Activated naive CD4-positive, alpha-beta T cell treated with anti-CD3 and anti-CD28 coated beads for 36 hours (primary cell): ENCODE measurements at regions not wholly inside any gene's neighbourhood (a gene's known extent, or its start where the extent isn't known, plus 50 kb on each side); places are given as distances from the start of the nearest gene placed in this dataset.

Experiments used
- CTCF ChIA-PET: fragments of 350-600 bp; sonication (Branson Sonifier 250); formaldehyde crosslinking; loops from one replicate; lab custom pipeline; 2021; ENCODE audit warnings: antibody characterized with exemption; lab: Charles Lee
- DNase-seq: peaks from one replicate; pipeline ENCODE4 v3.0.0-alpha.2; 2020
- H3K27ac Mint-ChIP-seq: one replicate; pipeline ENCODE4 v1.8.0; 2021; ENCODE audit warnings: mild to moderate bottlenecking, mixed read lengths
- H3K27me3 Mint-ChIP-seq: one replicate; pipeline ENCODE4 v1.8.0; 2021; ENCODE audit warnings: low read depth, mixed read lengths
- H3K36me3 Mint-ChIP-seq: one replicate; pipeline ENCODE4 v1.8.0; 2021; ENCODE audit warnings: low read depth, mixed read lengths
- H3K4me1 Mint-ChIP-seq: one replicate; pipeline ENCODE4 v1.8.0; 2021; ENCODE audit warnings: low read depth, mixed read lengths
- H3K4me3 Mint-ChIP-seq: one replicate; pipeline ENCODE4 v1.8.0; 2021; ENCODE audit warnings: mild to moderate bottlenecking, moderate library complexity, mixed read lengths
- H3K9me3 Mint-ChIP-seq: one replicate; pipeline ENCODE4 v1.8.0; 2021; ENCODE audit warnings: mixed read lengths
- intact Hi-C: fragments of 100-400 bp; cut with micrococcal nuclease; formaldehyde crosslinking; loops from one replicate; pipeline ENCODE4 v1.15.1; 2023

- Mint-ChIP-seq H3K27me3 (no peaks in the 10 kb centered on the region), H3K4me3 (no peak overlapping the region), H3K27ac (no peak overlapping the region), H3K9me3 (no peaks in the 10 kb centered on the region), H3K36me3 (no peaks in the 10 kb centered on the region), H3K4me1 (no peaks in the 10 kb centered on the region)
- intact Hi-C loops = no loop called here
- CTCF ChIA-PET = no interaction called here
- no peak for DNase-seq
These were observed 200.5 kb downstream of the PABPC4L start for GRCh38 chr4:134001057-134001456.

GRCh38 chr4:133997436-133997835, 204.2 kb downstream of the PABPC4L start:
- no peaks in the 10 kb centered on the region for H3K36me3 Mint-ChIP-seq
- no peaks in the 10 kb centered on the region for H3K4me1 Mint-ChIP-seq
- no peaks in the 10 kb centered on the region for H3K27me3 Mint-ChIP-seq
- peaks cover 4% of the 10 kb centered on the region for H3K9me3 Mint-ChIP-seq
- intact Hi-C loops = no loop called here
- H3K4me3 Mint-ChIP-seq = no peak overlapping the region
- no peak overlapping the region for H3K27ac Mint-ChIP-seq
- no peak for DNase-seq
- CTCF ChIA-PET = no interaction called here

GRCh38 chr4:133996431-133997121, 205.0 kb downstream of the PABPC4L start:
- H3K27ac Mint-ChIP-seq = no peak overlapping the region
- no peak overlapping the region for H3K4me3 Mint-ChIP-seq
- DNase-seq = no peak
- intact Hi-C loops = no loop called here
- no peaks in the 10 kb centered on the region for H3K36me3 Mint-ChIP-seq
- no peaks in the 10 kb centered on the region for H3K4me1 Mint-ChIP-seq
- CTCF ChIA-PET = no interaction called here
- no peaks in the 10 kb centered on the region for H3K27me3 Mint-ChIP-seq
- H3K9me3 Mint-ChIP-seq = peaks cover 4% of the 10 kb centered on the region

- CTCF ChIA-PET = no interaction called here
- Mint-ChIP-seq H3K4me3 (no peak overlapping the region), H3K4me1 (no peaks in the 10 kb centered on the region), H3K36me3 (no peaks in the 10 kb centered on the region), H3K9me3 (peaks cover 12% of the 10 kb centered on the region), H3K27ac (no peak overlapping the region), H3K27me3 (no peaks in the 10 kb centered on the region)
- DNase-seq = no peak
- intact Hi-C loops = no loop called here
These were observed 206.2 kb downstream of the PABPC4L start for GRCh38 chr4:133995243-133995960.

GRCh38 chr4:133982533-133983224, 218.9 kb downstream of the PABPC4L start:
- no peaks in the 10 kb centered on the region for H3K36me3 Mint-ChIP-seq
- no peaks in the 10 kb centered on the region for H3K4me1 Mint-ChIP-seq
- no peaks in the 10 kb centered on the region for H3K27me3 Mint-ChIP-seq
- H3K4me3 Mint-ChIP-seq = no peak overlapping the region
- no peak for DNase-seq
- H3K9me3 Mint-ChIP-seq = peaks cover 3% of the 10 kb centered on the region
- intact Hi-C loops = no loop called here
- H3K27ac Mint-ChIP-seq = no peak overlapping the region
- CTCF ChIA-PET = no interaction called here

- intact Hi-C loops = no loop called here
- no peaks in the 10 kb centered on the region for H3K36me3 Mint-ChIP-seq
- CTCF ChIA-PET = no interaction called here
- H3K9me3 Mint-ChIP-seq = peaks cover 2% of the 10 kb centered on the region
- no peak overlapping the region for H3K4me3 Mint-ChIP-seq
- no peak overlapping the region for H3K27ac Mint-ChIP-seq
- no peaks in the 10 kb centered on the region for H3K27me3 Mint-ChIP-seq
- no peaks in the 10 kb centered on the region for H3K4me1 Mint-ChIP-seq
- no peak for DNase-seq
These were observed 220.3 kb downstream of the PABPC4L start for GRCh38 chr4:133981327-133981726.

- no peaks in the 10 kb centered on the region for H3K27me3 Mint-ChIP-seq
- no peak overlapping the region for H3K27ac Mint-ChIP-seq
- CTCF ChIA-PET = no interaction called here
- no peak for DNase-seq
- peaks cover 9% of the 10 kb centered on the region for H3K9me3 Mint-ChIP-seq
- intact Hi-C loops = no loop called here
- H3K4me3 Mint-ChIP-seq = no peak overlapping the region
- no peaks in the 10 kb centered on the region for H3K4me1 Mint-ChIP-seq
- H3K36me3 Mint-ChIP-seq = no peaks in the 10 kb centered on the region
These were observed 229.0 kb downstream of the PABPC4L start for GRCh38 chr4:133972586-133972985.

- Mint-ChIP-seq H3K9me3 (peaks cover 14% of the 10 kb centered on the region), H3K27me3 (no peaks in the 10 kb centered on the region), H3K4me1 (no peaks in the 10 kb centered on the region), H3K36me3 (no peaks in the 10 kb centered on the region), H3K27ac (no peak overlapping the region), H3K4me3 (no peak overlapping the region)
- CTCF ChIA-PET = no interaction called here
- DNase-seq = no peak
- intact Hi-C loops = no loop called here
These were observed 232.3 kb downstream of the PABPC4L start for GRCh38 chr4:133969202-133969848.

GRCh38 chr4:133968174-133968573, 233.4 kb downstream of the PABPC4L start:
- peaks cover 14% of the 10 kb centered on the region for H3K9me3 Mint-ChIP-seq
- CTCF ChIA-PET = interaction anchor here (0.7 kb wide), 1 partner anchor 59 kb away, joined by 4 read pairs; no protein-coding TSS in a partner anchor
- DNase-seq = no peak
- H3K27ac Mint-ChIP-seq = no peak overlapping the region
- intact Hi-C loops = no loop called here
- H3K36me3 Mint-ChIP-seq = no peaks in the 10 kb centered on the region
- H3K27me3 Mint-ChIP-seq = no peaks in the 10 kb centered on the region
- H3K4me1 Mint-ChIP-seq = no peaks in the 10 kb centered on the region
- no peak overlapping the region for H3K4me3 Mint-ChIP-seq

- Mint-ChIP-seq H3K4me1 (no peaks in the 10 kb centered on the region), H3K4me3 (no peak overlapping the region), H3K27me3 (no peaks in the 10 kb centered on the region), H3K36me3 (no peaks in the 10 kb centered on the region), H3K9me3 (peaks cover 12% of the 10 kb centered on the region), H3K27ac (no peak overlapping the region)
- DNase-seq = no peak
- CTCF ChIA-PET = no interaction called here
- intact Hi-C loops = no loop called here
These were observed 240.6 kb downstream of the PABPC4L start for GRCh38 chr4:133960975-133961374.

GRCh38 chr4:133943081-133943480, 258.5 kb downstream of the PABPC4L start:
- CTCF ChIA-PET = no interaction called here
- H3K9me3 Mint-ChIP-seq = peaks cover 8% of the 10 kb centered on the region
- intact Hi-C loops = no loop called here
- DNase-seq = no peak
- no peaks in the 10 kb centered on the region for H3K4me1 Mint-ChIP-seq
- H3K4me3 Mint-ChIP-seq = no peak overlapping the region
- no peak overlapping the region for H3K27ac Mint-ChIP-seq
- H3K27me3 Mint-ChIP-seq = no peaks in the 10 kb centered on the region
- H3K36me3 Mint-ChIP-seq = no peaks in the 10 kb centered on the region

- DNase-seq = no peak
- no peaks in the 10 kb centered on the region for H3K27me3 Mint-ChIP-seq
- H3K9me3 Mint-ChIP-seq = peaks cover 7% of the 10 kb centered on the region
- H3K4me1 Mint-ChIP-seq = no peaks in the 10 kb centered on the region
- intact Hi-C loops = no loop called here
- CTCF ChIA-PET = no interaction called here
- H3K4me3 Mint-ChIP-seq = no peak overlapping the region
- no peaks in the 10 kb centered on the region for H3K36me3 Mint-ChIP-seq
- H3K27ac Mint-ChIP-seq = no peak overlapping the region
These were observed 263.5 kb downstream of the PABPC4L start for GRCh38 chr4:133938061-133938460.
